ENCODE measurements at regions not wholly inside any gene's neighbourhood (a gene's known extent, or its start where the extent isn't known, plus 50 kb on each side); places are given as distances from the start of the nearest gene placed in this dataset.

DNA sequence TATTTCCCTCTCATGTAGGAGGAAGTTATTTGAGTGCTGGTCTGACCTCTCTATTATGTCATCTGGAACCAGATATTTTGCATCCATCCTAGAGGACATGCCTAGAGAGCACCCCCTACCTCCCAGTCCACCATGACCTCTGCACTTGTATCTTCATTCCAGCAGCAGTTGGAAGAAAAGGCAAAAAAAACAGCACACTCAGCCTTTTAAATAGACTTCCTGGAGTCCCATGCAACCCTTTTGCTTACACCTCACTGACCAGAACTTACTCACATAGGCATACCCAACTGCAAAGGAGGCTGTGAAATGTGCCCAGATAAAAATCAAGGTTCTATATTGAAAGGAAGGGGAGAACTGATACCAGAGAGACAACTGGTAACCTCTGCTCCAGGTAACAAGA is 92.3 kb upstream of the FHIT start:
- Histone ChIP-seq H3K27me3 (ENCODE audit: control insufficient read depth in 4 of 4, insufficient read depth in 4 of 4, low read length in 3 of 4) (no peaks in the 10 kb centered on the region), H3K27ac (ENCODE audit: low read depth in 1 of 2, low read length in 2 of 2) (no peak overlapping the region), H3K4me1 (ENCODE audit: control insufficient read depth in 4 of 4, insufficient read depth in 4 of 4, low read length in 3 of 4) (no peaks in the 10 kb centered on the region), H3K4me3 (ENCODE audit: low read depth in 1 of 3, low read length in 3 of 3) (no peak overlapping the region), H3K36me3 (ENCODE audit: control insufficient read depth in 4 of 4, insufficient read depth in 3 of 4, low read depth in 1 of 4, low read length in 3 of 4) (no peaks in the 10 kb centered on the region), H3K9ac (ENCODE audit: low read depth in 1 of 2, low read length in 2 of 2) (no peak overlapping the region), H3K9me3 (ENCODE audit: control insufficient read depth in 4 of 4, low read length in 3 of 4) (no peaks in the 10 kb centered on the region)
- TF ChIP-seq RAD21 (IDR thresholded peaks at IDR 0.05) = no peak
- no peak for TF ChIP-seq YY1 (IDR thresholded peaks at IDR 0.05)
- no peak for TF ChIP-seq TAF1 (conservative IDR thresholded peaks at IDR 0.05)
- TF ChIP-seq HNF4G (IDR thresholded peaks at IDR 0.05) = no peak
- TF ChIP-seq, protein P1, sequence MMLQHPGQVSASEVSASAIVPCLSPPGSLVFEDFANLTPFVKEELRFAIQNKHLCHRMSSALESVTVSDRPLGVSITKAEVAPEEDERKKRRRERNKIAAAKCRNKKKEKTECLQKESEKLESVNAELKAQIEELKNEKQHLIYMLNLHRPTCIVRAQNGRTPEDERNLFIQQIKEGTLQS (IDR thresholded peaks at IDR 0.05) = no peak
- no peak for TF ChIP-seq GABPA (IDR thresholded peaks at IDR 0.05 in 1 of 2, conservative IDR thresholded peaks at IDR 0.05 in 1 of 2)
- DNase-seq (ENCODE audit: low spot score) = no peak

DNA sequence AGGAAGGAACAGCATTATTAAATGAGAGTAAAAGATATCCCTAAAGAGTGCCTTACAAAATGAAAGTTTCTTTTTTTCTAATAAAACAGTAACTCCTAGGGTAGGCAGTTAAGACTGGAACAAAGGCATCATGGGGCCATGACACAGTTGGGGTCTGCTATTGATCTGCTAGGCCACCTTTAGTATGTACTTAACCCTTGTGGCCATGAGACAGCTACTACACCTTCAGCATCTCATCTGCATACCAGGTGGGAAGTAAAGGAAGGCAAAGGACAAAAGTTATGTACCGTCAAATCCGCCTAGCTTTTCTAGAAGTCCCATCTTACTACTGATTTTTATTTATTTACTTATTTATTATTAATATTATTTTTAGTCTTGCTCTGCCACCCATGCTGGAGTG is 93.8 kb upstream of the FHIT start:
- TF ChIP-seq RXRA (IDR thresholded peaks at IDR 0.05) (no peak), HNF4A (conservative IDR thresholded peaks at IDR 0.05) (no peak), FOXA2 (IDR thresholded peaks at IDR 0.05) (no peak), RAD21 (IDR thresholded peaks at IDR 0.05) (no peak), GABPA (IDR thresholded peaks at IDR 0.05 in 1 of 2, conservative IDR thresholded peaks at IDR 0.05 in 1 of 2) (no peak), JUND (IDR thresholded peaks at IDR 0.05) (no peak), YY1 (IDR thresholded peaks at IDR 0.05) (no peak), SP1 (IDR thresholded peaks at IDR 0.05) (no peak), TAF1 (conservative IDR thresholded peaks at IDR 0.05) (no peak)
- TF ChIP-seq, protein P2, sequence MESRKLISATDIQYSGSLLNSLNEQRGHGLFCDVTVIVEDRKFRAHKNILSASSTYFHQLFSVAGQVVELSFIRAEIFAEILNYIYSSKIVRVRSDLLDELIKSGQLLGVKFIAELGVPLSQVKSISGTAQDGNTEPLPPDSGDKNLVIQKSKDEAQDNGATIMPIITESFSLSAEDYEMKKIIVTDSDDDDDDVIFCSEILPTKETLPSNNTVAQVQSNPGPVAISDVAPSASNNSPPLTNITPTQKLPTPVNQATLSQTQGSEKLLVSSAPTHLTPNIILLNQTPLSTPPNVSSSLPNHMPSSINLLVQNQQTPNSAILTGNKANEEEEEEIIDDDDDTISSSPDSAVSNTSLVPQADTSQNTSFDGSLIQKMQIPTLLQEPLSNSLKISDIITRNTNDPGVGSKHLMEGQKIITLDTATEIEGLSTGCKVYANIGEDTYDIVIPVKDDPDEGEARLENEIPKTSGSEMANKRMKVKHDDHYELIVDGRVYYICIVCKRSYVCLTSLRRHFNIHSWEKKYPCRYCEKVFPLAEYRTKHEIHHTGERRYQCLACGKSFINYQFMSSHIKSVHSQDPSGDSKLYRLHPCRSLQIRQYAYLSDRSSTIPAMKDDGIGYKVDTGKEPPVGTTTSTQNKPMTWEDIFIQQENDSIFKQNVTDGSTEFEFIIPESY (IDR thresholded peaks at IDR 0.05) = no peak
- TF ChIP-seq, protein P1 (IDR thresholded peaks at IDR 0.05) = no peak
- TF ChIP-seq, protein P3, sequence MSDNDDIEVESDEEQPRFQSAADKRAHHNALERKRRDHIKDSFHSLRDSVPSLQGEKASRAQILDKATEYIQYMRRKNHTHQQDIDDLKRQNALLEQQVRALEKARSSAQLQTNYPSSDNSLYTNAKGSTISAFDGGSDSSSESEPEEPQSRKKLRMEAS (IDR thresholded peaks at IDR 0.05) = no peak
- TF ChIP-seq, protein P4, sequence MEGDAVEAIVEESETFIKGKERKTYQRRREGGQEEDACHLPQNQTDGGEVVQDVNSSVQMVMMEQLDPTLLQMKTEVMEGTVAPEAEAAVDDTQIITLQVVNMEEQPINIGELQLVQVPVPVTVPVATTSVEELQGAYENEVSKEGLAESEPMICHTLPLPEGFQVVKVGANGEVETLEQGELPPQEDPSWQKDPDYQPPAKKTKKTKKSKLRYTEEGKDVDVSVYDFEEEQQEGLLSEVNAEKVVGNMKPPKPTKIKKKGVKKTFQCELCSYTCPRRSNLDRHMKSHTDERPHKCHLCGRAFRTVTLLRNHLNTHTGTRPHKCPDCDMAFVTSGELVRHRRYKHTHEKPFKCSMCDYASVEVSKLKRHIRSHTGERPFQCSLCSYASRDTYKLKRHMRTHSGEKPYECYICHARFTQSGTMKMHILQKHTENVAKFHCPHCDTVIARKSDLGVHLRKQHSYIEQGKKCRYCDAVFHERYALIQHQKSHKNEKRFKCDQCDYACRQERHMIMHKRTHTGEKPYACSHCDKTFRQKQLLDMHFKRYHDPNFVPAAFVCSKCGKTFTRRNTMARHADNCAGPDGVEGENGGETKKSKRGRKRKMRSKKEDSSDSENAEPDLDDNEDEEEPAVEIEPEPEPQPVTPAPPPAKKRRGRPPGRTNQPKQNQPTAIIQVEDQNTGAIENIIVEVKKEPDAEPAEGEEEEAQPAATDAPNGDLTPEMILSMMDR (IDR thresholded peaks at IDR 0.05; ENCODE audit: low read depth, low read length, missing input control) = no peak
- no peak for DNase-seq (ENCODE audit: low spot score)
- Histone ChIP-seq H3K9me3 (ENCODE audit: control insufficient read depth in 4 of 4, low read length in 3 of 4) (no peaks in the 10 kb centered on the region), H3K9ac (ENCODE audit: low read depth in 1 of 2, low read length in 2 of 2) (no peak overlapping the region), H3K36me3 (ENCODE audit: control insufficient read depth in 4 of 4, insufficient read depth in 3 of 4, low read depth in 1 of 4, low read length in 3 of 4) (no peaks in the 10 kb centered on the region), H3K27me3 (ENCODE audit: control insufficient read depth in 4 of 4, insufficient read depth in 4 of 4, low read length in 3 of 4) (no peaks in the 10 kb centered on the region), H3K4me1 (ENCODE audit: control insufficient read depth in 4 of 4, insufficient read depth in 4 of 4, low read length in 3 of 4) (no peaks in the 10 kb centered on the region), H3K27ac (ENCODE audit: low read depth in 1 of 2, low read length in 2 of 2) (no peak overlapping the region), H3K4me3 (ENCODE audit: low read depth in 1 of 3, low read length in 3 of 3) (no peak overlapping the region)
- WGBS = 96% methylated on average over 2 of the region's 2 CpGs

DNA sequence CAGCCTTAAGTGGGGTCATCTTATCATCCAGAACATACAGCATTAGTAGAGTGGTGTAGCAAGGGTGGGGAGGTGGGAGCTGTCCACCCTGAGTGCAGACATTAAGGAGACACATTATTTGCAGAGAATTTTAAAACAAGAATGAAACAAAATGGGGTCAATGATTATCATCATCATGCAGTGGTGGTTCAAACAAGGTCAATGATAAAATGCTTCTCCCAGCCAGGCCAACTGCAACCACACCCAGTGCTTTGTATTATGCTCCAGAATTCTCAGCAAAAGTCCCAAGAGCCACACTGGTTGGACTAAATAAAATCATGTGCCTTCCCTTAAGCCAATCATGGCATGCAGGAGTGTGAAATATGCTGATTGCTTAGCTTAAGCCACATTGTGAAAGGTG is 96.7 kb upstream of the FHIT start:
- Histone ChIP-seq H3K4me1 (ENCODE audit: control insufficient read depth in 4 of 4, insufficient read depth in 4 of 4, low read length in 3 of 4) (no peaks in the 10 kb centered on the region), H3K9me3 (ENCODE audit: control insufficient read depth in 4 of 4, low read length in 3 of 4) (no peaks in the 10 kb centered on the region), H3K4me3 (ENCODE audit: low read depth in 1 of 3, low read length in 3 of 3) (no peak overlapping the region), H3K27me3 (ENCODE audit: control insufficient read depth in 4 of 4, insufficient read depth in 4 of 4, low read length in 3 of 4) (no peaks in the 10 kb centered on the region), H3K36me3 (ENCODE audit: control insufficient read depth in 4 of 4, insufficient read depth in 3 of 4, low read depth in 1 of 4, low read length in 3 of 4) (no peaks in the 10 kb centered on the region), H3K27ac (ENCODE audit: low read depth in 1 of 2, low read length in 2 of 2) (no peak overlapping the region), H3K9ac (ENCODE audit: low read depth in 1 of 2, low read length in 2 of 2) (no peak overlapping the region)
- no peak for DNase-seq (ENCODE audit: low spot score)
- TF ChIP-seq, protein P2 (IDR thresholded peaks at IDR 0.05) = no peak
- TF ChIP-seq, protein P3 (IDR thresholded peaks at IDR 0.05) = no peak
- TF ChIP-seq RAD21 (IDR thresholded peaks at IDR 0.05) (no peak), JUND (IDR thresholded peaks at IDR 0.05) (no peak), YY1 (IDR thresholded peaks at IDR 0.05) (no peak), RXRA (IDR thresholded peaks at IDR 0.05) (no peak)
- TF ChIP-seq, protein P5, sequence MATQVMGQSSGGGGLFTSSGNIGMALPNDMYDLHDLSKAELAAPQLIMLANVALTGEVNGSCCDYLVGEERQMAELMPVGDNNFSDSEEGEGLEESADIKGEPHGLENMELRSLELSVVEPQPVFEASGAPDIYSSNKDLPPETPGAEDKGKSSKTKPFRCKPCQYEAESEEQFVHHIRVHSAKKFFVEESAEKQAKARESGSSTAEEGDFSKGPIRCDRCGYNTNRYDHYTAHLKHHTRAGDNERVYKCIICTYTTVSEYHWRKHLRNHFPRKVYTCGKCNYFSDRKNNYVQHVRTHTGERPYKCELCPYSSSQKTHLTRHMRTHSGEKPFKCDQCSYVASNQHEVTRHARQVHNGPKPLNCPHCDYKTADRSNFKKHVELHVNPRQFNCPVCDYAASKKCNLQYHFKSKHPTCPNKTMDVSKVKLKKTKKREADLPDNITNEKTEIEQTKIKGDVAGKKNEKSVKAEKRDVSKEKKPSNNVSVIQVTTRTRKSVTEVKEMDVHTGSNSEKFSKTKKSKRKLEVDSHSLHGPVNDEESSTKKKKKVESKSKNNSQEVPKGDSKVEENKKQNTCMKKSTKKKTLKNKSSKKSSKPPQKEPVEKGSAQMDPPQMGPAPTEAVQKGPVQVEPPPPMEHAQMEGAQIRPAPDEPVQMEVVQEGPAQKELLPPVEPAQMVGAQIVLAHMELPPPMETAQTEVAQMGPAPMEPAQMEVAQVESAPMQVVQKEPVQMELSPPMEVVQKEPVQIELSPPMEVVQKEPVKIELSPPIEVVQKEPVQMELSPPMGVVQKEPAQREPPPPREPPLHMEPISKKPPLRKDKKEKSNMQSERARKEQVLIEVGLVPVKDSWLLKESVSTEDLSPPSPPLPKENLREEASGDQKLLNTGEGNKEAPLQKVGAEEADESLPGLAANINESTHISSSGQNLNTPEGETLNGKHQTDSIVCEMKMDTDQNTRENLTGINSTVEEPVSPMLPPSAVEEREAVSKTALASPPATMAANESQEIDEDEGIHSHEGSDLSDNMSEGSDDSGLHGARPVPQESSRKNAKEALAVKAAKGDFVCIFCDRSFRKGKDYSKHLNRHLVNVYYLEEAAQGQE (IDR thresholded peaks at IDR 0.05) = no peak

Measured in liver (tissue), 8 donors.